SK-N-SH treated with all-trans-retinoic acid at 6 μM for 48 hours (cell line): ENCODE measurements at regions not wholly inside any gene's neighbourhood (a gene's known extent, or its start where the extent isn't known, plus 50 kb on each side); places are given as distances from the start of the nearest gene placed in this dataset.

Experiments
- ARNTL ChIP-seq: fragments of 450-650 bp; formaldehyde crosslinking; IDR thresholded peaks from 2 replicates; pipeline ENCODE4 v1.5.0; 2020; ENCODE audit warnings: low read depth, mild to moderate bottlenecking, moderate library complexity, borderline replicate concordance
- ESRRG ChIP-seq: fragments of 250-450 bp; sonication (Bioruptor Pico); IDR thresholded peaks from 2 replicates; pipeline ENCODE4 v1.6.1; 2021; ENCODE audit warnings: mild to moderate bottlenecking
- ZC3H10 ChIP-seq: fragments of 250-450 bp; sonication (Bioruptor Pico); IDR thresholded peaks from 2 replicates; pipeline ENCODE4 v1.5.1; 2021; ENCODE audit warnings: mild to moderate bottlenecking, moderate library complexity
- ZFP3 ChIP-seq: fragments of 250-450 bp; sonication (Bioruptor Pico); IDR thresholded peaks from 2 replicates; pipeline ENCODE4 v1.5.0; 2020; ENCODE audit warnings: mild to moderate bottlenecking, moderate library complexity

- no peak for TF ChIP-seq ZFP3 (CRISPR knock-in tag)
- TF ChIP-seq ARNTL (CRISPR knock-in tag) = no peak
- TF ChIP-seq ZC3H10 (CRISPR knock-in tag) = no peak
- no peak for TF ChIP-seq ESRRG (CRISPR knock-in tag)
These were observed 537.1 kb downstream of the EPHA4 start for GRCh38 chr2:221034973-221035372.
